GM10266 (cell line): ENCODE measurements at regions not wholly inside any gene's neighbourhood (a gene's known extent, or its start where the extent isn't known, plus 50 kb on each side); places are given as distances from the start of the nearest gene placed in this dataset.
"Not testable (repeated sequence)": the region's sequence is repeated elsewhere in the genome, so short reads cannot be mapped to it uniquely, and the experiment has no call there.

ENCODE experiments used
- DNase-seq: peaks from one replicate; pipeline ENCODE4 v3.0.0; 2012; ENCODE audit errors: extremely low spot score
- TF ChIP-seq, protein P1 (sequence below): IDR thresholded peaks from 2 replicates; pipeline ENCODE4 v1.5.1; 2012; ENCODE audit warnings: mild to moderate bottlenecking, low read depth; ENCODE audit not compliant: control insufficient read depth, insufficient read depth; ENCODE audit errors: missing control alignments

DNA sequence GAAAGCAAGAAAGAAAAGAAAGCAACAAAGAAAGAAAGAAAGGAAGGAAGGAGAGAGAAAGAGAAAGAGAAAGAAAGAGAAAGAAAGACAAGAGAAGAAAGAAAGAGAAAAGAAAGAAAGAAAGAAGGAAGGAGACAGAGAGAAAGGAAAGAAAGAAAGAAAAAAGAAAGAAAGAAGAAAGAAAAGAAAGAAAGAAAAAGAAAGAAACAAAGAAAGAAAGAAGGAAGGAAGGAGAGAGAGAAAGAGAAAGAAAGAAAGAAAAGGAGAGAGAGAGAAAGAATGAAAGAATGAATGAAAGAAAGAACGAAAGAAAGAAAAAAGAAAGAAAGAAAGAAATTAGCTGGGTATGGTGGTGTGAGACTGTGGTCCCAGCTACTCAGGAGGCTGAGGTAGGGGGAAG lies 400.1 kb upstream of the MDGA2 start:
- no peak for DNase-seq
- TF ChIP-seq, protein P1, sequence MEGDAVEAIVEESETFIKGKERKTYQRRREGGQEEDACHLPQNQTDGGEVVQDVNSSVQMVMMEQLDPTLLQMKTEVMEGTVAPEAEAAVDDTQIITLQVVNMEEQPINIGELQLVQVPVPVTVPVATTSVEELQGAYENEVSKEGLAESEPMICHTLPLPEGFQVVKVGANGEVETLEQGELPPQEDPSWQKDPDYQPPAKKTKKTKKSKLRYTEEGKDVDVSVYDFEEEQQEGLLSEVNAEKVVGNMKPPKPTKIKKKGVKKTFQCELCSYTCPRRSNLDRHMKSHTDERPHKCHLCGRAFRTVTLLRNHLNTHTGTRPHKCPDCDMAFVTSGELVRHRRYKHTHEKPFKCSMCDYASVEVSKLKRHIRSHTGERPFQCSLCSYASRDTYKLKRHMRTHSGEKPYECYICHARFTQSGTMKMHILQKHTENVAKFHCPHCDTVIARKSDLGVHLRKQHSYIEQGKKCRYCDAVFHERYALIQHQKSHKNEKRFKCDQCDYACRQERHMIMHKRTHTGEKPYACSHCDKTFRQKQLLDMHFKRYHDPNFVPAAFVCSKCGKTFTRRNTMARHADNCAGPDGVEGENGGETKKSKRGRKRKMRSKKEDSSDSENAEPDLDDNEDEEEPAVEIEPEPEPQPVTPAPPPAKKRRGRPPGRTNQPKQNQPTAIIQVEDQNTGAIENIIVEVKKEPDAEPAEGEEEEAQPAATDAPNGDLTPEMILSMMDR, result no peak

DNA sequence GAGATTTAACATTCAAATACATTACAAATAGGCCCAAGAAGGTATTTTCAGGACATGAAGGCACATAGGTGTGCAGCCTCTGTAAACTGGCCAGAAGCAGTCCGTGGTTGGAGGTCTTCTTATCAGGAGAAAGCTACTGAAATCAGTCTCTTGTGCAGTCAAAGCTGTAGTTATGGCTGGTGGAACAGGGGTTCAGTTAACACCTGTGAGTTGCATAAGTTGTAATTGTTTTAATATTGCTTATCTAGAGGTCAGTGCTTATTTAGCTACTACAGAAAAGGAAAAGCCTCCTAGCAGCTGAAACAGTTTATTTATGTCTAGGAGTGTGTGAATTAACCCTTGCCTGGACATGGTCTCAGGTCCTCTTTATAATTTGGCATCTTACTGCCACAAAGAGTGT lies 377.6 kb upstream of the MDGA2 start:
- TF ChIP-seq, protein P1, result no peak
- no peak for DNase-seq

DNA sequence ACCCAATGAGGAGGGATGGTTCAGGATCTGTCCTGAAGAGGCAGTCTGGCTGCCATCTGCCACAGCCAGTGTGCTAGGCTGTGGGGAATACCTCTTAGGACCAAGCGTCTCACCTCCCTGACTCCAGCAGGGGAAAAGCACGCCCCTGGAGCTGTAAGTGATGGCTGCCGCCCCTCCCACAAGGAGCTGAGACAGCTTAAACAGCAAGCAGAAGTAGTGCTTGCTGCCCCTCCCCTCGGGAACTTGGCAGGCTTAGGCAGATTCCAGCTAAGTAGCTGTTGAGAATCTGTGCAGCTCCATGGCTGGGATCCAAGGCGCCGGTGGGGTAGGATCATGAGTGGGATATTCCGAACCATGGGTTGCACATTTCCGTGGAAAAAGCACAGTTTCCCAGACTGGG lies 360.4 kb upstream of the MDGA2 start:
- TF ChIP-seq, protein P1, result no peak
- DNase-seq, result no peak

DNA sequence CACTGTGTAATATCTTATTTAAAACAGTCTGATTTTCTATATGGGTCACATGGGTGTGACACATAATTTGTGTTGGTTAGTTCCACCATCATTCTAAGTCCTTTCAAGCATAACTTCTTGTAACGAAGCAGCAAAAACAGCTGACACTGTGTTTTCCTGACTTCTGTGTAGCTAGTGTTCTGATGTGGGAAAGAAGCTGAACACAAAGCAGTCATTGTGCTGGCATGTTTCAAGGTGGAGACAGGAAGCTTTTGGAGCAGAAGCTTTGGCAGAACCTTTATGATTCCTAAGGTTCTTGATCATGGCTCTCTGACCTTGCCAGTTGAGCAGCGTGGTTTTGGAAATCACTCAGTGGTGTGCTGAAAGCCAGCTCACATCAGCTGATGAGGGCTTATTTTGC lies 351.7 kb upstream of the MDGA2 start:
- TF ChIP-seq, protein P1, result no peak

DNA sequence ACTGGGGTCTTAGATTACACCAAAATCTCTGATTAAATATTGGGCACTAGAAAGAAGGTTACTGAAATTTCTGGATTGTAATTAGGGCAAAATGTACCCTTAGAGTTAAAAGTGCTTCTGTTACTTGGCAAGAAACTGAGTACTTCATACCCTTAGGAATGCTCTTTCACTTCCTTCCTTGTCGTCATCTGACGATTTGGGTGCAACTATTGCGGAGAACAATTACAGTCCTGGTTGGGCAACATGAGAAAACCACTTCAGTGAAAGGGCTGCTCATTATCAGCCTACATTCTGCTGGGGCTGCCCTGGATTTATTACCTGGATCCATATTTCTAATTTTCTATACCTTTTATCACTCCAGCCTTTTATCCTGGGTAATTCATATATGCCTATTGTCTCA lies 348.5 kb upstream of the MDGA2 start:
- TF ChIP-seq, protein P1, result no peak

More for the DNA sequence above, 351.7 kb upstream of the MDGA2 start:
- no peak for DNase-seq

DNA sequence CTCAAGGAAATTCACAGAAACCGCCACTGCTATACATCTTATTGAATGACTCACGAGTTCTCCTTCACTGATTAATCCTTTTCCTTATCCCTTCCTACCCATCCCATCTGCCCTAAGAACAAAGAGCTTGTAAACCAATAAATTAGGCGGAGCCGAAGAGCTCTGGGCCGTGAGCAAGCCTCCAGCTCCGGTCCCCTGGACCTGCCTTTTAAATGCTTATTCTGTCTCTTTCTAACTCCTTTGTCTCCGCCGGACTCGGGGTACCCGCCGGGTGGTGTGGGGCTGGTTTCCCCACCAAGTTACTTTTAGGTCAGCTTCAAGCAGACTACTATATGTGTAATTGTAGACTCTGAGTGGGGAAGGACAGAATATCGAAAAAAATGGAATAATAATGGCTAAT lies 336.1 kb upstream of the MDGA2 start:
- DNase-seq, result not testable (repeated sequence)

More for the DNA sequence above, 348.5 kb upstream of the MDGA2 start:
- DNase-seq, result no peak

DNA sequence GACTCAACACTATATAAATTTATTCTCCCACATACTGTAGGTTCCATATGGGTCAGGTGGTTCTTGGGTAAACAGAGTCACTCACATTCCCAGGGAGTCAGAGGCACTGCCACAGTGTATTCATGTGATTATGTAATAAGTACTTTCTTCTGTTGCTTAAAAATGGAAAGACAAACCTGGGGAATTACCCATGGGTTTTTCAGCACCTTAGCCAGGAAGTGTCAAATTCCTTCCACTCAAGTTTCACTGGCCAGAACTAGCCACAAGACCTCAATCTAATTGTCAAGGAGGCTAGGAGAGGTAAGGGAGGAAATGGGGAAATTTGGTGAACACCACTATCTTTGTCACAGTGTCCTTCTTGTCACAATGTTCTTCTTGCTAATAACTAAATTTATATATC lies 333.2 kb upstream of the MDGA2 start:
- TF ChIP-seq, protein P1, result no peak
- no peak for DNase-seq

DNA sequence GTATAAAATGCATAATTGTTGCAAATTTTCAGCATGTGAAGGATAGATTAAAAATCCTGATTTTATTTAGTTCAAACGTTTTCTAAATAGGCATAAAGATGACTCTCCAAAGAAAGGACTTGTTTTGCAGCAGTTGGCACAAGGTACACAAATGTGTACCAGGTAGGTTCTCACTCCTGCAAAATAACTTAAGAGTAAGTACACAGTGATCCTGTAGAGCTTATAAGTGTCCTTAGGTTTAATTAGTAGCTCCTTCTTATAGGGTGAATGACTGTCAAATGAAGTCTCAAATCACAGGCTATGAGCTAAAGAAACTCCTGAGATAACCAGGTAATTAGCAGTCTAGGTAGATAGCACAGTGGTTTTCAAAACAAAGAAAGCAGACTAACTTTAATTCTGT lies 330.6 kb upstream of the MDGA2 start:
- DNase-seq, result no peak
- TF ChIP-seq, protein P1, result no peak
